ENCODE measurements at regions not wholly inside any gene's neighbourhood (a gene's known extent, or its start where the extent isn't known, plus 50 kb on each side); places are given as distances from the start of the nearest gene placed in this dataset.

DNA sequence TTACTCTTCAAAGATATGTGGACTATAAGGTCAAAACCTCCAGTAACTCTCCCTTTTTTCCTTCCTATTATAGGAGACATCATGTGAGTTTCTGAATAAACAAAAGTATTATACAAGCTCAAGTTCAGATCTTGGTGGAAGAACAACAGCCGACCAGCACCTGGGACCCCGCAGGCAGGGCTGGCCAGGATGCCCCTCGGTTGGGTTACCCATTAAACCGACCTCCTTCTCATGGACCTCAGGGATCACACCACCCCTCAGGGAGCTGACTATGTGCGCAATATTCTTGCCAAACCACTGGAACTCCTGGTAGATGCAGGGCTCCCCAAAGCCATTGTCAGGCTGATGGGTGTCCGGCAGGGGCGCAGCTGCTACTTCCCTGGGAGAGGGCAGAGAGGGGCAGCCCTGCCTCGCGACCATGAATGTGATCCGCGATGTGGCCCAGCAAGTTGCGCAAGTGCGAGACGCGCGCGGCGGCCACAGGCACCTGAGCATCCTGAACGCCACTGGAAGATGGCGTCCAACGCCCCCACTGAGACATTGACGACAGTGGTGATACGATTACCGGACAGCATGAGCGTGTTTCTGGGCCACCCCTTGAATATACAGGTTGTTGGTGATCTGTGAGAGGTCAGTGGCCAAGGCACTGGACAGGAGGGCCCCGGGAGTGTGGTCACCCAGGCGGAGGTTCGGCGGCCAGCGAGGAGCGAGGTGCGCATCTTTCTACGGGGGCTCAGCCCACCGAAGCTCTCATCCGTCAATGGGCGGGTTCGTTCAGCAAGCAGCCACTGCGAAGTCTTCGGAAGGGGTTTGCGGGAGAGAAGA, 161.3 kb downstream of the IPMK start:
- H3K27ac ChIP-seq = no peak overlapping the region
- TF ChIP-seq ZFX (IDR thresholded peaks at IDR 0.05) = no peak
- TF ChIP-seq, protein P1, sequence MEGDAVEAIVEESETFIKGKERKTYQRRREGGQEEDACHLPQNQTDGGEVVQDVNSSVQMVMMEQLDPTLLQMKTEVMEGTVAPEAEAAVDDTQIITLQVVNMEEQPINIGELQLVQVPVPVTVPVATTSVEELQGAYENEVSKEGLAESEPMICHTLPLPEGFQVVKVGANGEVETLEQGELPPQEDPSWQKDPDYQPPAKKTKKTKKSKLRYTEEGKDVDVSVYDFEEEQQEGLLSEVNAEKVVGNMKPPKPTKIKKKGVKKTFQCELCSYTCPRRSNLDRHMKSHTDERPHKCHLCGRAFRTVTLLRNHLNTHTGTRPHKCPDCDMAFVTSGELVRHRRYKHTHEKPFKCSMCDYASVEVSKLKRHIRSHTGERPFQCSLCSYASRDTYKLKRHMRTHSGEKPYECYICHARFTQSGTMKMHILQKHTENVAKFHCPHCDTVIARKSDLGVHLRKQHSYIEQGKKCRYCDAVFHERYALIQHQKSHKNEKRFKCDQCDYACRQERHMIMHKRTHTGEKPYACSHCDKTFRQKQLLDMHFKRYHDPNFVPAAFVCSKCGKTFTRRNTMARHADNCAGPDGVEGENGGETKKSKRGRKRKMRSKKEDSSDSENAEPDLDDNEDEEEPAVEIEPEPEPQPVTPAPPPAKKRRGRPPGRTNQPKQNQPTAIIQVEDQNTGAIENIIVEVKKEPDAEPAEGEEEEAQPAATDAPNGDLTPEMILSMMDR (conservative IDR thresholded peaks at IDR 0.05) = no peak

DNA sequence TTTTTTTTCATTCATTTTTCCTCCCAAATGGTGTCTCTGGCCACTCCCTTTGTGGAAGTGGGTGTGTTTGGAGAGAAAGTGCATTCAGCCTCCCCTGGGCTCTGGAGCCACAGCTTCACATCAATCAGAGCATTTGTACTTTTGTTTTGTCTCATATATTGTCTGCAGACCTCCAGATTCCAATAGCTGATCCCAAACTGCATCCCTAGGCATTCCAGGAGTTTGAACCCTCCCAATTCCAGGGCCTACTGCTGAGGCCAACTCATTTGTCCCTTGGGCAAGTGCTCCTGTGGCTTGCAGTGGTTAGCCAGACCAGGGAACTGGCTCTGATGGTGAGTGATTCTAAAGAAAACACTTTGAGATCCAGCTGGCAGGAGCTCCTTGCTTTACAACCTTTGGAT, 163.3 kb downstream of the IPMK start:
- H3K27ac ChIP-seq = no peak overlapping the region
- TF ChIP-seq, protein P1 (conservative IDR thresholded peaks at IDR 0.05) = no peak
- no peak for TF ChIP-seq ZFX (IDR thresholded peaks at IDR 0.05)

DNA sequence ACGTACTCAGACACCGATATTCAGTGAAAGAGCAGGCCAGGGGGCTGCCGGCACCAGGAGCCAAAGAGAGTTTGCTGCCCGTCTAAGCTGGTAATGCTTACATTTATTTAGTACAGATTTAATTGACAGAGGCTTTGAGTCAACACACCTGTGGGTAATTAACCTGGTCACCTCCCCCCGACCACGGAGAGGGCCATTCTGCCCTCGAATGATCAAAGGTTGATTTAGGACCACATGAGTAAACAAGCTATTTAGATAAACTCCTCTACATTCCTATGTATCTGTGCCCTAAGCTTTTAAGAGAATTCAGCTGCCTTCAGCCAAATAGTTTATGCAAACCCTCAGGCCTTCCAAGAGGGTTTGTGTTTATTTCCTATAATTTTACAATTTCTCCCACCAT, 164.8 kb downstream of the IPMK start:
- H3K27ac ChIP-seq = no peak overlapping the region
- TF ChIP-seq, protein P1 (conservative IDR thresholded peaks at IDR 0.05) = no peak
- TF ChIP-seq ZFX (IDR thresholded peaks at IDR 0.05) = no peak

DNA sequence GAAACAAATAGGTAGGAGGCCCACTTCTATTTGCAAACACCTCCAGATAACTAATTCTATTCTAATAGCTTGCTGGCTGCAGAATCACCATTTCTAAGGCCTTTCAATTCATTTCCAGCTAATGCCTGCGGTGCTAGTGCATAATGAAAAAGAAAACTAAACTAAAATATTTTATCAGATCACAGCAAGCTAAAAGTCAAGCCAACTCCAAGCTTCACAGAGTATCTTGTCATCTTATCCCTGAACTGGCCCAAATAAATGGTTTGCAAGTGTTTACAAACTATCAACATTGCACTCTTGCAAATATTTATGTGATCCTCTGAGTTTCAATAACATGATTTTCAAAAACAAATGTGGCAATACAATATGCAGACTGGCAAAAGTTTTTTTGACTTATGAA, 166.0 kb downstream of the IPMK start:
- TF ChIP-seq ZFX (IDR thresholded peaks at IDR 0.05) = no peak
- TF ChIP-seq, protein P1 (conservative IDR thresholded peaks at IDR 0.05) = no peak
- H3K27ac ChIP-seq = no peak overlapping the region

DNA sequence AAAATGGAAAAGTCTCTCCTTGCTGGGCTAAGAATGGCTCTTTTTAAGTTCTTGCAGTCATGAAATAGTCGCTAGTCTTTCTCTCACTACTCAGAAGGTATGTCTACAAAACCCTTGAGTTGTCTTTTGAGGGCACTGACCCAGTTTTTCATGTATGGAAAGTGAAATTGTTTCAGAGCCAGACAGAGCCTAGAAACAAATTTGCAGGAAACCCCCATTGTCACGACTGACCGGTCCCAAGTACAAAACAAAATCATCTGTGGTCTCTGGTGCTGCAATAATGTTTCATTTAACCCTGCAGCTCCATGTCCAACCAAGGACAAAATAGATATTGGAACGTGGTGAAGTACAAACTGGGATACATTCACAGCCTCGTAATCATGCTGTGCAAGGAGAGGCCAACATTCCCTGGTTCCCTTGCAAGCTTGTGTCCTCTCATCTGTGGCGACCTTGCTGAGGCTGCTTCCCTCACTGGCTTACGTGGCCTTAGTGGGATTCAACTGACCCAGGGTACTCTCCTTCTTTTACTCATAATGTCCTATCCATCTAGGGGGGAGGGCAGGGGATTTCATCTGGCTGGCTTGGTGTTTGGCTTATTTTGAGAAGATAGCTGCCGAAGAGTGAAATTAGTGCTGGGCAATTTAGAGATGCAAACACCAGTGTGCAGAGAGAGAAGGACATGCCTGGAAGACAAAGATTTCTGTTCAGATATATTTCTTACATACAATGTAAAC, 172.5 kb downstream of the IPMK start:
- TF ChIP-seq ZFX (IDR thresholded peaks at IDR 0.05) = no peak

DNA sequence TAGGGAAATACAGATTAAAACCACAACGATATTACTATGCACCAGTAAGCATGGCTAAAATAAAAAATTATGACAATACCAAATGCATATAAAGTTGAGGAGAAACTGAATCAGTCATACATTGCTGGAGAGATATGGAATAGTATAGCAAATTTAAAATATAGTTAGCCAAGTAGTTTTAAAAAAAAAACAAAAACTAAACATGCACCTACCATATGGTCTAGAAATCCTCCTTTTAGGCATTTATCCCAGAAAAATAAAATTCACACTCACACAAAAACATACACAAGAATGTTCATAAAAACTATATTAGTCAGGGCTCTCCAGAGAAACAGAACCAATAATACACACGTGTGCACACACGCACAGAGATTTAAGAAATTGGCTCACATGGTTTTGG, 175.8 kb downstream of the IPMK start:
- no peak for TF ChIP-seq ZFX (IDR thresholded peaks at IDR 0.05)
- TF ChIP-seq, protein P1 (conservative IDR thresholded peaks at IDR 0.05) = no peak
- no peak overlapping the region for H3K27ac ChIP-seq

More for the DNA sequence above, 172.5 kb downstream of the IPMK start:
- H3K27ac ChIP-seq = no peak overlapping the region

DNA sequence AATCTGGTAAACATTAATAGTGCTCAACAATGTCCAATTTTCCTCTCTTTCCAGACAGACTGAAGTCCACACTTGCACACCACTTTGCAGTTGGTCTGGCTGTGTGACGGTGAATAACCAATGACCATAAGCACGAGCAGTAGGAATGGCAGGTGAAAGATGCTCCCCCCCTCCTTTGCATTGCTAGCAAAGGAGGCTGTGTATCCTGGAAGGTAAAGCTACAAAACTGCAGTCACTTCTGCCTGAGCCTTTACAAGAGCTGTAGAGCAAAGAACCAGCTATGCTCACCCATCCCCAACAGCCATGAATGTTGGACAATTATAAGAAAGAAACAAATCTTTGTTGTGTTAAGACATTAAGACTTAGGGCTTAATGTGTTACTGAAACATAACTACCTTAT, 178.0 kb downstream of the IPMK start:
- no peak for TF ChIP-seq ZFX (IDR thresholded peaks at IDR 0.05)
- TF ChIP-seq, protein P1 (conservative IDR thresholded peaks at IDR 0.05) = no peak

More for the DNA sequence above, 178.0 kb downstream of the IPMK start:
- H3K27ac ChIP-seq = no peak overlapping the region
